ENCODE measurements at regions not wholly inside any gene's neighbourhood (a gene's known extent, or its start where the extent isn't known, plus 50 kb on each side); places are given as distances from the start of the nearest gene placed in this dataset.

DNA sequence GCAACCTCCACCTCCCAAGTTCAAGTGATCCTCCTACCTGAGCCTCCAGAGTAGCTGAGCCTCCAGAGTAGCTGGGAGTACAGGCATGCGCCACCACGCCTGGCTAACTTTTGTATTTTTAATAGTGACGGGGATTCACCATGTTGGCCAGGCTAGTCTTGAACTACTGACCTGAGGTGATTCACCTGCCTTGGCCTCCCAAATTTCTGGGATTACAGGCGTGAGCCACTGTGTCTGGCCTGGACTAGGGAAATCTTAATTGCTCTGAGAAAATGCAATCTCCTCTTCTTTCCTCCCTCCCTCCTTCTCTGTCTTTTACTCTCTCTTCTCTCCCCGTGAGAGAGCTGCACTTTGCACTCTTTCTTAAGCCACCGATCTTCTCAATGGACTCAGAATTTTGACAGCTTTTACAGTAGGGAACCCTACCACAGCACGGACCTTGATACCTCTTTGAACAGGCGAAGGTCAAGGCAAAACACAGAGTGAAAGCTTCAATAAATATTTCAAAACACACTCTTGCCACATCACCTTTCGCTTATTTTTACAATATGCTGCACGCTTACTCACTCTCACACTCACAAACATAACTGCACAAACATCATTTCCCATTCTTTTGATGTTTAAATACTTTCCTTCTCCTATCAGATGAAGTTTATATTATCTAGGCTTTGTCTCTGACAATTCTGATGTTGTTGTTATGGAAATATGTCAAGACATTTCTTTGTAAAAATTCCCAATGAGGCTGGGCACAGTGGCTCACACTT lies 173.4 kb upstream of the NRP1 start:
- H3K27ac ChIP-seq (replicated peaks): no peak overlapping the region
- no peak overlapping the region for H3K4me3 ChIP-seq
- intact Hi-C loops (cut with micrococcal nuclease): no loop called here
- no peaks in the 10 kb centered on the region for H3K27me3 ChIP-seq (ENCODE audit: low read depth)
- H3K9me3 ChIP-seq (replicated peaks): no peaks in the 10 kb centered on the region
- H3K36me3 ChIP-seq: no peaks in the 10 kb centered on the region
- DNase-seq: no peak
- H3K4me1 ChIP-seq: peaks cover 13% of the 10 kb centered on the region
- TF ChIP-seq, protein P1, sequence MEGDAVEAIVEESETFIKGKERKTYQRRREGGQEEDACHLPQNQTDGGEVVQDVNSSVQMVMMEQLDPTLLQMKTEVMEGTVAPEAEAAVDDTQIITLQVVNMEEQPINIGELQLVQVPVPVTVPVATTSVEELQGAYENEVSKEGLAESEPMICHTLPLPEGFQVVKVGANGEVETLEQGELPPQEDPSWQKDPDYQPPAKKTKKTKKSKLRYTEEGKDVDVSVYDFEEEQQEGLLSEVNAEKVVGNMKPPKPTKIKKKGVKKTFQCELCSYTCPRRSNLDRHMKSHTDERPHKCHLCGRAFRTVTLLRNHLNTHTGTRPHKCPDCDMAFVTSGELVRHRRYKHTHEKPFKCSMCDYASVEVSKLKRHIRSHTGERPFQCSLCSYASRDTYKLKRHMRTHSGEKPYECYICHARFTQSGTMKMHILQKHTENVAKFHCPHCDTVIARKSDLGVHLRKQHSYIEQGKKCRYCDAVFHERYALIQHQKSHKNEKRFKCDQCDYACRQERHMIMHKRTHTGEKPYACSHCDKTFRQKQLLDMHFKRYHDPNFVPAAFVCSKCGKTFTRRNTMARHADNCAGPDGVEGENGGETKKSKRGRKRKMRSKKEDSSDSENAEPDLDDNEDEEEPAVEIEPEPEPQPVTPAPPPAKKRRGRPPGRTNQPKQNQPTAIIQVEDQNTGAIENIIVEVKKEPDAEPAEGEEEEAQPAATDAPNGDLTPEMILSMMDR (IDR thresholded peaks at IDR 0.05; ENCODE audit: borderline replicate concordance): no peak

DNA sequence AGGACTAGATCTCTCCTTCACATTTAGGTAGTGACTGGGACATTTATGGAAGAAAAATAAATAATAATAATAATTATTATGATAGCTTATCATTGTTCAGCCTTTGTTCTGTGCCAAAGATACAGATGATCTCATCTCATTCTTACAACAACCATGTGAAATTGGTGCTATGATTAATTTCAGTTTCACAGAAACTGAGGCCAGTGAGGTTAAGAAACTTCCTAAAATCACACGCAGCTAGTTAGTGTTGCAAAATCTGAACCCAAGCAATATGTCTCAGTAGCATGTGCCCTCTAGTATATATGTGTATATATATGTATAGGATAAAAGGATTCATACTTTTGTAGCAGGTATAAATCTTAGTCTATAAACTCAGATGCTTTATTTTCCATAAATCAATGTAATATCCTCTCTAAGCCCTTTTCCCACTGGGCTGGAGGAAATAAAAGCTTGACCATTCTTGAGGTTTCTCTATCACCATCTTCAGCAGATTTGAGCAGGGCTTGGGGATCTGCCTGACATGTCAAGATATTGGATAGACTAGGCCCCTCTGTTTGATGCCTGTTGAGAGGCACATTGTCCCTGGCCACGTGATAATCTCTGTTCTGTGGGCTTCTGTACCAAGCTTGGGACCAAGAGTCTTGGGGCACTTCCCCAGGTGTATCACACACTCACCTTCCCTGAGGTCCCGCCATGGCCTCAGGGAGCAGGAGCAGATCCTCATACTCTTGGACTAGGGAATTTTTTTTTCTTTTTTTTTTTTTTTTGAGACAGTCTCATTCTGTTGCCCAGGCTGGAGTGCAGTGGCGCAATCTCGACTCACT lies 172.6 kb upstream of the NRP1 start:
- no peaks in the 10 kb centered on the region for H3K36me3 ChIP-seq
- no peak for DNase-seq
- no peaks in the 10 kb centered on the region for H3K9me3 ChIP-seq (replicated peaks)
- no peaks in the 10 kb centered on the region for H3K27me3 ChIP-seq (ENCODE audit: low read depth)
- H3K27ac ChIP-seq (replicated peaks): no peak overlapping the region
- no peak overlapping the region for H3K4me3 ChIP-seq
- peaks cover 13% of the 10 kb centered on the region for H3K4me1 ChIP-seq
- intact Hi-C loops (cut with micrococcal nuclease): no loop called here
- TF ChIP-seq, protein P1 (IDR thresholded peaks at IDR 0.05; ENCODE audit: borderline replicate concordance): no peak

DNA sequence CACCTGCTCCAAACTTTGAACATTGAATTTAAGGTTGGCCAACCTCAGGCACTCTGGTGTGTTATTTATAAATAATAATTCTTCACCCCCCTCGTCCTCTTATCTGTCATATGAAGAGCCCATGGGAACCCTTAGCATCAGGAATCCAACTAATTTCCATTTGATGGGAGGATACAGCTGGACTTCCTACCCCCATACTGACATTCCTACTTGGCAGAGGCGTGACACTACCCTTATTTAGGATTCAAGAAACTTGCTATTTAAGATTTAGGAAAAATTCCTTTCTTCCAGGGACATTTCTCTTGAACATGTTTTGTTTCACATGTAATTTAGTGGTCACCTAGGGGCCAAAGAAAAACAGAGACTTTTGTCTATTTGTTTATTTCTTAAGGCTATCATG lies 171.9 kb upstream of the NRP1 start:
- intact Hi-C loops (cut with micrococcal nuclease): no loop called here
- Histone ChIP-seq H3K4me1 (peaks cover 13% of the 10 kb centered on the region), H3K4me3 (no peak overlapping the region), H3K9me3 (replicated peaks) (no peaks in the 10 kb centered on the region), H3K27me3 (ENCODE audit: low read depth) (no peaks in the 10 kb centered on the region), H3K27ac (replicated peaks) (no peak overlapping the region), H3K36me3 (no peaks in the 10 kb centered on the region)
- DNase-seq: no peak
- TF ChIP-seq, protein P1 (IDR thresholded peaks at IDR 0.05; ENCODE audit: borderline replicate concordance): no peak

DNA sequence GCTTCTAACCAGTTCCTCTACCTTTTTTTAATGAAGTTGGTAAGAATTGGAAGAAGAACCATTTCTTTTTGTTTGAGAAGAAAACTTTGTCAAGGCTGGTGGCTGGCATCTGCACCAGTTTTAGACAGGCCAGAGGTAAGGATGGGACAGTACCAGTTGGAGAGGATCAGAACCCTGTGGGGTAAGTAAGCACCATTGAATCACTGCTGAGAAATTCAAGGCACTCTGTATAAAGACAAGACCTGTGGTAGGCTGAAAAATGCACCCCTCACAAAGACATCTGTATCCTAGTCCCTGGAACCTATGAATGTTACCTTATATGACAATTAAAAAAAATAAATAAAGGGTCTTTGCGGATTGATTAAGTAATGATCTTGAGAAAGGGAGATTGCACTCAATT lies 166.7 kb upstream of the NRP1 start:
- no peak overlapping the region for H3K27ac ChIP-seq (replicated peaks)
- no peaks in the 10 kb centered on the region for H3K27me3 ChIP-seq (ENCODE audit: low read depth)
- no peaks in the 10 kb centered on the region for H3K4me1 ChIP-seq
- no peak overlapping the region for H3K4me3 ChIP-seq
- no peaks in the 10 kb centered on the region for H3K9me3 ChIP-seq (replicated peaks)
- TF ChIP-seq, protein P1 (IDR thresholded peaks at IDR 0.05; ENCODE audit: borderline replicate concordance): no peak
- DNase-seq: no peak
- intact Hi-C loops (cut with micrococcal nuclease): no loop called here
- no peaks in the 10 kb centered on the region for H3K36me3 ChIP-seq

DNA sequence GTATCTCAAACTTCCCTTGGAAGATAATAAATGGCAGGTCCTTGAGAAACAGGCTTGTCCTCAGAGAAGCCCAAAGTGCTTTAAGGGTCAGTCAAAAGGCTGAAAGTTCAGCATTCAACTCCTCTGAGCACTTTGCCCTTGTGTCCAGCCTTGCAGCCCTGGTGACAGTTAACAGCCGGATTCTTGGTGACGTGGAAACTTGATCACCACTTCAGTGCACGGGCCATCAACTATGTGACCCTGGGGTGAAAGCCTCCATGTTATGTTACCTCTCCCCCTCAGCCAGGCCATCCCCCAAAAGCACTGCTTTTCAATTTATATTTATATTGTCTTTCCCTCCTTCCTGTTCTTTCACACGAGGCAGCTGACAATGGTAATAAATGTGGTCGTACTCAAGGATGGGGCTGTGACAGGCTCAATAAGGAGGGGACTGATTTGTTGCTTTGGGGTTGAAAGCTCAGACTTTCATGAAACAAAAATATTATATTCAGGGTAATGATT lies 164.0 kb upstream of the NRP1 start:
- no peaks in the 10 kb centered on the region for H3K27me3 ChIP-seq (ENCODE audit: low read depth)
- no peak for DNase-seq
- TF ChIP-seq, protein P1 (IDR thresholded peaks at IDR 0.05; ENCODE audit: borderline replicate concordance): no peak
- no peaks in the 10 kb centered on the region for H3K36me3 ChIP-seq
- H3K4me3 ChIP-seq: no peak overlapping the region
- H3K9me3 ChIP-seq (replicated peaks): no peaks in the 10 kb centered on the region
- H3K4me1 ChIP-seq: peaks cover 3% of the 10 kb centered on the region
- intact Hi-C loops (cut with micrococcal nuclease): no loop called here
- no peak overlapping the region for H3K27ac ChIP-seq (replicated peaks)

All from left ventricle myocardium inferior (tissue), 1 donor.